Tibial nerve (tissue), 4 donors: ENCODE measurements at regions not wholly inside any gene's neighbourhood (a gene's known extent, or its start where the extent isn't known, plus 50 kb on each side); places are given as distances from the start of the nearest gene placed in this dataset.

Experiments used
- DNase-seq, 2 donors: peaks; one replicate each; pipeline ENCODE4 v3.0.0-alpha.2; 2019; ENCODE audit warnings: low spot score in 2 of 2
- H3K27ac ChIP-seq, 4 donors: fragments of 200-600 bp; sonication (generic) in 3 of 4; one replicate each; pipeline ENCODE4 v1.5.1; 2017 to 2019; ENCODE audit warnings: mild to moderate bottlenecking in 1 of 4
- H3K27me3 ChIP-seq, 2 donors: fragments of 200-600 bp; sonication (generic) in 1 of 2; one replicate each; pipeline versions ENCODE4 v1.5.1 to v1.6.0; 2017 to 2019
- H3K36me3 ChIP-seq, 3 donors: fragments of 200-600 bp; sonication (generic); one replicate each; pipeline ENCODE4 v1.5.1; 2018 to 2019
- H3K4me1 ChIP-seq, 4 donors: fragments of 200-600 bp; sonication (generic) in 3 of 4; one replicate each; pipeline ENCODE4 v1.5.1; 2017 to 2019
- H3K4me3 ChIP-seq, 4 donors: fragments of 200-600 bp; sonication (generic) in 3 of 4; one replicate each; pipeline ENCODE4 v1.5.1; 2017 to 2019; ENCODE audit warnings: mild to moderate bottlenecking in 1 of 4, moderate library complexity in 1 of 4
- H3K9me3 ChIP-seq, 4 donors: fragments of 200-600 bp; sonication (generic) in 3 of 4; one replicate each; pipeline ENCODE4 v1.5.1; 2017 to 2019
- EP300 ChIP-seq, 2 donors: sonication (generic); formaldehyde crosslinking; IDR thresholded peaks; one replicate each; pipeline ENCODE4 v1.6.1; 2017; ENCODE audit warnings: antibody characterized with exemption in 2 of 2, mild to moderate bottlenecking in 1 of 2
- POLR2A ChIP-seq, 2 donors: fragments of 450-650 bp; IDR thresholded peaks; one replicate each; pipeline ENCODE4 v1.6.1; 2017; ENCODE audit warnings: antibody characterized with exemption in 2 of 2, mild to moderate bottlenecking in 2 of 2, moderate library complexity in 2 of 2
- WGBS, 2 donors: methylation state at CpG; one replicate each; pipeline ENCODE4 v1.1.5; 2018; 5-methylcytosine and 5-hydroxymethylcytosine counted together
- TF ChIP-seq, protein P1 (sequence below), 5 experiments: fragments of 200-600 bp in 3 of 5; fragments of 450-650 bp in 2 of 5; sonication (generic) in 3 of 5; IDR thresholded peaks; one replicate each; pipeline ENCODE4 v1.5.1; 2016 to 2019; ENCODE audit warnings: antibody characterized with exemption in 5 of 5, mild to moderate bottlenecking in 3 of 5, moderate library complexity in 2 of 5

- Histone ChIP-seq H3K27me3 (no peaks in the 10 kb centered on the region), H3K9me3 (peaks cover 0 to 20% (median 1%) of the 10 kb centered on the region in 4 donors), H3K27ac (no peak overlapping the region), H3K4me1 (no peaks in the 10 kb centered on the region), H3K4me3 (no peak overlapping the region), H3K36me3 (no peaks in the 10 kb centered on the region)
- no peak for TF ChIP-seq EP300 (IDR thresholded peaks at IDR 0.05)
- TF ChIP-seq, protein P1, sequence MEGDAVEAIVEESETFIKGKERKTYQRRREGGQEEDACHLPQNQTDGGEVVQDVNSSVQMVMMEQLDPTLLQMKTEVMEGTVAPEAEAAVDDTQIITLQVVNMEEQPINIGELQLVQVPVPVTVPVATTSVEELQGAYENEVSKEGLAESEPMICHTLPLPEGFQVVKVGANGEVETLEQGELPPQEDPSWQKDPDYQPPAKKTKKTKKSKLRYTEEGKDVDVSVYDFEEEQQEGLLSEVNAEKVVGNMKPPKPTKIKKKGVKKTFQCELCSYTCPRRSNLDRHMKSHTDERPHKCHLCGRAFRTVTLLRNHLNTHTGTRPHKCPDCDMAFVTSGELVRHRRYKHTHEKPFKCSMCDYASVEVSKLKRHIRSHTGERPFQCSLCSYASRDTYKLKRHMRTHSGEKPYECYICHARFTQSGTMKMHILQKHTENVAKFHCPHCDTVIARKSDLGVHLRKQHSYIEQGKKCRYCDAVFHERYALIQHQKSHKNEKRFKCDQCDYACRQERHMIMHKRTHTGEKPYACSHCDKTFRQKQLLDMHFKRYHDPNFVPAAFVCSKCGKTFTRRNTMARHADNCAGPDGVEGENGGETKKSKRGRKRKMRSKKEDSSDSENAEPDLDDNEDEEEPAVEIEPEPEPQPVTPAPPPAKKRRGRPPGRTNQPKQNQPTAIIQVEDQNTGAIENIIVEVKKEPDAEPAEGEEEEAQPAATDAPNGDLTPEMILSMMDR (IDR thresholded peaks at IDR 0.05) = no peak
- no peak for TF ChIP-seq POLR2A (IDR thresholded peaks at IDR 0.05)
- 92 to 93% methylated on average over 6 of the region's 6 CpGs for WGBS, 2 donors
- no peak for DNase-seq
These were observed 153.7 kb upstream of the ARGLU1 start for GRCh38 chr13:106721599-106721998.

GRCh38 chr13:106714271-106714982 is 146.5 kb upstream of the ARGLU1 start:
- Histone ChIP-seq H3K4me3 (no peak overlapping the region), H3K27ac (no peak overlapping the region)
- 58 to 76% methylated on average over 10 of the region's 10 CpGs for WGBS, 2 donors

GRCh38 chr13:106712381-106712780 is 144.4 kb upstream of the ARGLU1 start:
- WGBS, 2 donors = 78 to 80% methylated on average over 10 of the region's 10 CpGs
- Histone ChIP-seq H3K9me3 (no peaks in the 10 kb centered on the region), H3K27me3 (no peaks in the 10 kb centered on the region), H3K27ac (no peak overlapping the region), H3K4me3 (no peak overlapping the region), H3K36me3 (no peaks in the 10 kb centered on the region), H3K4me1 (peaks cover 0 to 16% (median 0%) of the 10 kb centered on the region in 4 donors)
- TF ChIP-seq POLR2A (IDR thresholded peaks at IDR 0.05) (no peak), EP300 (IDR thresholded peaks at IDR 0.05) (no peak)
- TF ChIP-seq, protein P1 (IDR thresholded peaks at IDR 0.05) = no peak
- no peak for DNase-seq

More at GRCh38 chr13:106714271-106714982, 146.5 kb upstream of the ARGLU1 start:
- no peak for TF ChIP-seq POLR2A (IDR thresholded peaks at IDR 0.05)
- TF ChIP-seq, protein P1 (IDR thresholded peaks at IDR 0.05) = no peak
- TF ChIP-seq EP300 (IDR thresholded peaks at IDR 0.05) = no peak
- no peaks in the 10 kb centered on the region for H3K27me3 ChIP-seq
- H3K9me3 ChIP-seq = peaks cover 0 to 16% (median 1%) of the 10 kb centered on the region in 4 donors
- DNase-seq = no peak
- peaks cover 0 to 13% (median 0%) of the 10 kb centered on the region in 4 donors for H3K4me1 ChIP-seq
- no peaks in the 10 kb centered on the region for H3K36me3 ChIP-seq

DNA sequence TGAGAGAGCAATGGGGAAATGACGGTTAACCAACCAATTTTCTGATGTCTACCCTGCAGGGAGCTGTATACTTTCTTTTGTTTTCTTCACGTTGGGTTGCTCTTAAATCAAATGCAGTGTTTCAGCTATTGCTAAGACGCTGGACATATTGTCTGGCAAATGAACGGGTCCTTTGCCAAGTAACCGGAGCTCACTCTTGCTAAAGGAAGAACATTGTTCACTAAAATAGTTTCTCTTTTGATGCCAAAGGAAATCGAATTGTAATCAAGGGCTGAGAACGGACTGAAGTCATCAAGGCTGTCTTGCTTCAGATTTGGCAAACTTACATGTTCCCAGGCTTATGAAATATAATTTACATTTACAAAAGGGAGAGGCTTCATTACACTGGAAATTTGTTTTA is 142.3 kb upstream of the ARGLU1 start:
- Histone ChIP-seq H3K27ac (peak overlapping the region in 2 of 4 donors; percentile 33 to 70), H3K9me3 (no peaks in the 10 kb centered on the region), H3K36me3 (no peaks in the 10 kb centered on the region), H3K4me3 (peak overlapping the region in 3 of 4 donors; percentile 3 to 5 (median 4)), H3K4me1 (peaks cover 0 to 16% (median 0%) of the 10 kb centered on the region in 4 donors), H3K27me3 (no peaks in the 10 kb centered on the region)
- no peak for DNase-seq
- TF ChIP-seq POLR2A (IDR thresholded peaks at IDR 0.05) (no peak), EP300 (IDR thresholded peaks at IDR 0.05) (peak in 1 of 2 donors; percentile 37)
- 13 to 15% methylated on average over 7 of the region's 7 CpGs for WGBS, 2 donors

GRCh38 chr13:106709522-106709921 is 141.6 kb upstream of the ARGLU1 start:
- Histone ChIP-seq H3K27me3 (no peaks in the 10 kb centered on the region), H3K4me3 (peak overlapping the region in 2 of 4 donors; percentile 3 to 4), H3K36me3 (no peaks in the 10 kb centered on the region), H3K4me1 (peaks cover 0 to 16% (median 0%) of the 10 kb centered on the region in 4 donors), H3K27ac (peak overlapping the region in 2 of 4 donors; percentile 8 to 70), H3K9me3 (no peaks in the 10 kb centered on the region)
- WGBS, 2 donors = 59 to 60% methylated on average over 3 of the region's 3 CpGs
- DNase-seq = peak in 1 of 2 donors; percentile 39
- peak in 1 of 2 donors; percentile 74 for TF ChIP-seq EP300 (IDR thresholded peaks at IDR 0.05)
- TF ChIP-seq, protein P1 (IDR thresholded peaks at IDR 0.05) = no peak
